ENCODE measurements at regions not wholly inside any gene's neighbourhood (a gene's known extent, or its start where the extent isn't known, plus 50 kb on each side); places are given as distances from the start of the nearest gene placed in this dataset.

DNA sequence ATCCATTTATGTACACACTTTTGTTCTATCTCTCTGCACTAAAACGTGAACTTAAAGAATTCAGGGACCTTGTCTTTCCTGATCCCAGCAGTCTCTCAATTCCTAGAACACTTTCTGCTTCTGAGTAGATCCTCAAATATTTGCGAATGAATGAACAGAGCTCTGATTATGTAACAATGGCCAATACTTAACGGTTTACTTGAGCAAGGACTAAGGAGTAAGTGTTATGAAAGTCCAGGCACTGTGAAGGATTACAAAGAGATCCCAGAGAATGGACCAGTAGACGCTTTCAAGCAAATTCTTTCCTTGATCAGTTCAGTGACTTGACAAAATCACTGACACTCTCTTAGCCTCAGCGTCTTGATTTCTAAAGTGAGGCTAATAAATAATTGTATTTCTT, 514.5 kb upstream of the KLHL1 start:
- no peak for ATAC-seq
- no peak for TF ChIP-seq CSDC2 (CRISPR knock-in tag; IDR thresholded peaks at IDR 0.05)
- no peak for TF ChIP-seq ESRRG (CRISPR knock-in tag; IDR thresholded peaks at IDR 0.05)
- TF ChIP-seq TOX (CRISPR knock-in tag; IDR thresholded peaks at IDR 0.05; ENCODE audit: borderline replicate concordance) = no peak
- TF ChIP-seq, protein P1, sequence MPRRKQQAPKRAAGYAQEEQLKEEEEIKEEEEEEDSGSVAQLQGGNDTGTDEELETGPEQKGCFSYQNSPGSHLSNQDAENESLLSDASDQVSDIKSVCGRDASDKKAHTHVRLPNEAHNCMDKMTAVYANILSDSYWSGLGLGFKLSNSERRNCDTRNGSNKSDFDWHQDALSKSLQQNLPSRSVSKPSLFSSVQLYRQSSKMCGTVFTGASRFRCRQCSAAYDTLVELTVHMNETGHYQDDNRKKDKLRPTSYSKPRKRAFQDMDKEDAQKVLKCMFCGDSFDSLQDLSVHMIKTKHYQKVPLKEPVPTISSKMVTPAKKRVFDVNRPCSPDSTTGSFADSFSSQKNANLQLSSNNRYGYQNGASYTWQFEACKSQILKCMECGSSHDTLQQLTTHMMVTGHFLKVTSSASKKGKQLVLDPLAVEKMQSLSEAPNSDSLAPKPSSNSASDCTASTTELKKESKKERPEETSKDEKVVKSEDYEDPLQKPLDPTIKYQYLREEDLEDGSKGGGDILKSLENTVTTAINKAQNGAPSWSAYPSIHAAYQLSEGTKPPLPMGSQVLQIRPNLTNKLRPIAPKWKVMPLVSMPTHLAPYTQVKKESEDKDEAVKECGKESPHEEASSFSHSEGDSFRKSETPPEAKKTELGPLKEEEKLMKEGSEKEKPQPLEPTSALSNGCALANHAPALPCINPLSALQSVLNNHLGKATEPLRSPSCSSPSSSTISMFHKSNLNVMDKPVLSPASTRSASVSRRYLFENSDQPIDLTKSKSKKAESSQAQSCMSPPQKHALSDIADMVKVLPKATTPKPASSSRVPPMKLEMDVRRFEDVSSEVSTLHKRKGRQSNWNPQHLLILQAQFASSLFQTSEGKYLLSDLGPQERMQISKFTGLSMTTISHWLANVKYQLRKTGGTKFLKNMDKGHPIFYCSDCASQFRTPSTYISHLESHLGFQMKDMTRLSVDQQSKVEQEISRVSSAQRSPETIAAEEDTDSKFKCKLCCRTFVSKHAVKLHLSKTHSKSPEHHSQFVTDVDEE (CRISPR knock-in tag; IDR thresholded peaks at IDR 0.05) = no peak
- no peak for TF ChIP-seq BACH2 (CRISPR knock-in tag; IDR thresholded peaks at IDR 0.05; ENCODE audit: borderline replicate concordance)

DNA sequence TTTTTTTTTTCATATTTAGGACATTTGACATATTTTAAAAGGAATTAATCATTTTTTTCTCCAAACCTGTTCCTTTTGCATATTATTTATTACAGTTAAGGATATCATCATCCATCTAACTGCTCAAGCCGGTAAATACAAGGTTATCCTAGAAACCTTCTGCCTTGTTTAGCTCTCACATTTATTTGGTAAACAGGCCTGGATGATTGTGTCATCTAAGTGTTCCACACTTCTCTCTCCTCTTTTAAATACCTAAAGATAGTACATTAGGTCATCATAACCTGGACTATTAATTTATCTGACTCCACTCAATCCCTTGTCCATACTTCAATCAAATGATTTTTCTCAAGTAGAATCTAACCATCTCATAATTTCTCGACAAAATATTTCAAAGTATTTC, 511.7 kb upstream of the KLHL1 start:
- no peak for ATAC-seq
- TF ChIP-seq ZFP3 (CRISPR knock-in tag; IDR thresholded peaks at IDR 0.05) (no peak), ZNF70 (CRISPR knock-in tag; IDR thresholded peaks at IDR 0.05) (no peak), PPARA (CRISPR knock-in tag; IDR thresholded peaks at IDR 0.05; ENCODE audit: borderline replicate concordance) (no peak), BACH2 (CRISPR knock-in tag; IDR thresholded peaks at IDR 0.05; ENCODE audit: borderline replicate concordance) (no peak), ISL1 (CRISPR knock-in tag; IDR thresholded peaks at IDR 0.05) (no peak), SNAI2 (CRISPR knock-in tag; IDR thresholded peaks at IDR 0.05) (no peak)
- TF ChIP-seq, protein P2, sequence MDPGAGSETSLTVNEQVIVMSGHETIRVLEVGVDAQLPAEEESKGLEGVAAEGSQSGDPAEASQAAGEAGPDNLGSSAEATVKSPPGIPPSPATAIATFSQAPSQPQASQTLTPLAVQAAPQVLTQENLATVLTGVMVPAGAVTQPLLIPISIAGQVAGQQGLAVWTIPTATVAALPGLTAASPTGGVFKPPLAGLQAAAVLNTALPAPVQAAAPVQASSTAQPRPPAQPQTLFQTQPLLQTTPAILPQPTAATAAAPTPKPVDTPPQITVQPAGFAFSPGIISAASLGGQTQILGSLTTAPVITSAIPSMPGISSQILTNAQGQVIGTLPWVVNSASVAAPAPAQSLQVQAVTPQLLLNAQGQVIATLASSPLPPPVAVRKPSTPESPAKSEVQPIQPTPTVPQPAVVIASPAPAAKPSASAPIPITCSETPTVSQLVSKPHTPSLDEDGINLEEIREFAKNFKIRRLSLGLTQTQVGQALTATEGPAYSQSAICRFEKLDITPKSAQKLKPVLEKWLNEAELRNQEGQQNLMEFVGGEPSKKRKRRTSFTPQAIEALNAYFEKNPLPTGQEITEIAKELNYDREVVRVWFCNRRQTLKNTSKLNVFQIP (CRISPR knock-in tag; IDR thresholded peaks at IDR 0.05; ENCODE audit: borderline replicate concordance, low read depth) = no peak
- TF ChIP-seq, protein P3, sequence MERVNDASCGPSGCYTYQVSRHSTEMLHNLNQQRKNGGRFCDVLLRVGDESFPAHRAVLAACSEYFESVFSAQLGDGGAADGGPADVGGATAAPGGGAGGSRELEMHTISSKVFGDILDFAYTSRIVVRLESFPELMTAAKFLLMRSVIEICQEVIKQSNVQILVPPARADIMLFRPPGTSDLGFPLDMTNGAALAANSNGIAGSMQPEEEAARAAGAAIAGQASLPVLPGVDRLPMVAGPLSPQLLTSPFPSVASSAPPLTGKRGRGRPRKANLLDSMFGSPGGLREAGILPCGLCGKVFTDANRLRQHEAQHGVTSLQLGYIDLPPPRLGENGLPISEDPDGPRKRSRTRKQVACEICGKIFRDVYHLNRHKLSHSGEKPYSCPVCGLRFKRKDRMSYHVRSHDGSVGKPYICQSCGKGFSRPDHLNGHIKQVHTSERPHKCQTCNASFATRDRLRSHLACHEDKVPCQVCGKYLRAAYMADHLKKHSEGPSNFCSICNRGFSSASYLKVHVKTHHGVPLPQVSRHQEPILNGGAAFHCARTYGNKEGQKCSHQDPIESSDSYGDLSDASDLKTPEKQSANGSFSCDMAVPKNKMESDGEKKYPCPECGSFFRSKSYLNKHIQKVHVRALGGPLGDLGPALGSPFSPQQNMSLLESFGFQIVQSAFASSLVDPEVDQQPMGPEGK (CRISPR knock-in tag; IDR thresholded peaks at IDR 0.05; ENCODE audit: borderline replicate concordance) = no peak

DNA sequence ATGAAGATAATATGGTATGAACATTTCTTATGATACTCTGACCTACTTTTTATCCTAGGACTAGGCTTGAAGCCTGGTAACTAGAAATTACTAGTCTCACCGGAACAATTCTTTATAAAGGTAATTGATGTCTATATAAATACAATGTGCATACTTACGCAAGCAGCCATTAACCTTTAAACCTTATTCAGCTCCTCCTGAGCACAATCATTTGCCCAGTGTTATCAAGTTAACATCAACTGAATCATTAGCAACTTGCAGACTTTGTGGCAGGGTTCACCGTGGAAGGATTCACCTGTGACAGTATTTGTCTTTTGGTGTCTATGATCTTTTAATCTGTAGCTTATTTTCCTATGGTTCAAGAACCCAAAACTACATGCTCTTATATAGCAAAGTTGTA, 508.6 kb upstream of the KLHL1 start:
- no peak for ATAC-seq
- TF ChIP-seq CSDC2 (CRISPR knock-in tag; IDR thresholded peaks at IDR 0.05) (no peak), ZC3H10 (CRISPR knock-in tag; IDR thresholded peaks at IDR 0.05) (no peak), ZNF565 (CRISPR knock-in tag; conservative IDR thresholded peaks at IDR 0.05; ENCODE audit: low read depth) (no peak), RARB (CRISPR knock-in tag; IDR thresholded peaks at IDR 0.05) (no peak), TCF4 (CRISPR knock-in tag; IDR thresholded peaks at IDR 0.05; ENCODE audit: borderline replicate concordance) (no peak), PPARA (CRISPR knock-in tag; IDR thresholded peaks at IDR 0.05; ENCODE audit: borderline replicate concordance) (no peak), ZFP30 (CRISPR knock-in tag; IDR thresholded peaks at IDR 0.05) (no peak), ZNF8 (CRISPR knock-in tag; IDR thresholded peaks at IDR 0.05) (no peak), SNAI2 (CRISPR knock-in tag; IDR thresholded peaks at IDR 0.05) (no peak), ZNF70 (CRISPR knock-in tag; IDR thresholded peaks at IDR 0.05) (no peak), OSR1 (CRISPR knock-in tag; IDR thresholded peaks at IDR 0.05) (no peak), ARNTL (CRISPR knock-in tag; IDR thresholded peaks at IDR 0.05; ENCODE audit: borderline replicate concordance, low read depth) (no peak), TOX (CRISPR knock-in tag; IDR thresholded peaks at IDR 0.05; ENCODE audit: borderline replicate concordance) (no peak), BACH2 (CRISPR knock-in tag; IDR thresholded peaks at IDR 0.05; ENCODE audit: borderline replicate concordance) (no peak), ESRRG (CRISPR knock-in tag; IDR thresholded peaks at IDR 0.05) (no peak)
- TF ChIP-seq, protein P2 (CRISPR knock-in tag; IDR thresholded peaks at IDR 0.05; ENCODE audit: borderline replicate concordance, low read depth) = no peak
- TF ChIP-seq, protein P4, sequence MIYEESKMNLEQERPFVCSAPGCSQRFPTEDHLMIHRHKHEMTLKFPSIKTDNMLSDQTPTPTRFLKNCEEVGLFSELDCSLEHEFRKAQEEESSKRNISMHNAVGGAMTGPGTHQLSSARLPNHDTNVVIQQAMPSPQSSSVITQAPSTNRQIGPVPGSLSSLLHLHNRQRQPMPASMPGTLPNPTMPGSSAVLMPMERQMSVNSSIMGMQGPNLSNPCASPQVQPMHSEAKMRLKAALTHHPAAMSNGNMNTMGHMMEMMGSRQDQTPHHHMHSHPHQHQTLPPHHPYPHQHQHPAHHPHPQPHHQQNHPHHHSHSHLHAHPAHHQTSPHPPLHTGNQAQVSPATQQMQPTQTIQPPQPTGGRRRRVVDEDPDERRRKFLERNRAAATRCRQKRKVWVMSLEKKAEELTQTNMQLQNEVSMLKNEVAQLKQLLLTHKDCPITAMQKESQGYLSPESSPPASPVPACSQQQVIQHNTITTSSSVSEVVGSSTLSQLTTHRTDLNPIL (CRISPR knock-in tag; IDR thresholded peaks at IDR 0.05; ENCODE audit: low read depth) = no peak
- TF ChIP-seq, protein P1 (CRISPR knock-in tag; IDR thresholded peaks at IDR 0.05) = no peak
- TF ChIP-seq, protein P3 (CRISPR knock-in tag; IDR thresholded peaks at IDR 0.05; ENCODE audit: borderline replicate concordance) = no peak

Data from SK-N-SH treated with all-trans-retinoic acid at 6 μM for 48 hours (cell line).